Epithelial cell of proximal tubule (primary cell): ENCODE measurements at regions not wholly inside any gene's neighbourhood (a gene's known extent, or its start where the extent isn't known, plus 50 kb on each side); places are given as distances from the start of the nearest gene placed in this dataset.

Source experiments
- DNase-seq: peaks from one replicate; pipeline ENCODE4 v3.0.0-alpha.2; 2011; ENCODE audit warnings: low read depth
- H3K4me3 ChIP-seq: 2 replicates; pipeline ENCODE4 v1.5.1; 2011; ENCODE audit warnings: low read depth, mild to moderate bottlenecking, low read length
- TF ChIP-seq, protein P1 (sequence below): conservative IDR thresholded peaks from 2 replicates; pipeline ENCODE4 v1.5.1; 2012; ENCODE audit warnings: low read depth, mild to moderate bottlenecking, low read length

DNA sequence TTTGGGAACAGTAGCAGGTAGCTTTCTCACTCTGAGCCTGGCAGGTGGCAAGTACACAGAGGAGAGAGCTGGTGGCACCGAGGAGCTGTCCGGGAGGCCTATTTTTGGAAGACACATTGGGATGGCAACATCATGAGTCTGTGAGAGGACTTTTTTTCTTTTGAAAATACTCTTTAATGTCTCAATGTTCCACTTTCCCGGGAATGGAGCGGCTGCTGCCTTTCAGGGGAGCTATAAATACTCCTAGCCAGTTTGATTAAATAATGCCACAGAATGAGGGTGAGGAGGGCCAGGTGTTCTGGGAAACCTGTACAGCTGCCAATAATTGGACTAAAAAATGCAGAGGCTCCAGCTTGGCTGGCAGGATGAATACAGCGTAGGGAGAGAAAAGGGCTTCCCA, 93.3 kb upstream of the COG2 start:
- TF ChIP-seq, protein P1, sequence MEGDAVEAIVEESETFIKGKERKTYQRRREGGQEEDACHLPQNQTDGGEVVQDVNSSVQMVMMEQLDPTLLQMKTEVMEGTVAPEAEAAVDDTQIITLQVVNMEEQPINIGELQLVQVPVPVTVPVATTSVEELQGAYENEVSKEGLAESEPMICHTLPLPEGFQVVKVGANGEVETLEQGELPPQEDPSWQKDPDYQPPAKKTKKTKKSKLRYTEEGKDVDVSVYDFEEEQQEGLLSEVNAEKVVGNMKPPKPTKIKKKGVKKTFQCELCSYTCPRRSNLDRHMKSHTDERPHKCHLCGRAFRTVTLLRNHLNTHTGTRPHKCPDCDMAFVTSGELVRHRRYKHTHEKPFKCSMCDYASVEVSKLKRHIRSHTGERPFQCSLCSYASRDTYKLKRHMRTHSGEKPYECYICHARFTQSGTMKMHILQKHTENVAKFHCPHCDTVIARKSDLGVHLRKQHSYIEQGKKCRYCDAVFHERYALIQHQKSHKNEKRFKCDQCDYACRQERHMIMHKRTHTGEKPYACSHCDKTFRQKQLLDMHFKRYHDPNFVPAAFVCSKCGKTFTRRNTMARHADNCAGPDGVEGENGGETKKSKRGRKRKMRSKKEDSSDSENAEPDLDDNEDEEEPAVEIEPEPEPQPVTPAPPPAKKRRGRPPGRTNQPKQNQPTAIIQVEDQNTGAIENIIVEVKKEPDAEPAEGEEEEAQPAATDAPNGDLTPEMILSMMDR: no peak
- DNase-seq: no peak
- H3K4me3 ChIP-seq: no peak overlapping the region

DNA sequence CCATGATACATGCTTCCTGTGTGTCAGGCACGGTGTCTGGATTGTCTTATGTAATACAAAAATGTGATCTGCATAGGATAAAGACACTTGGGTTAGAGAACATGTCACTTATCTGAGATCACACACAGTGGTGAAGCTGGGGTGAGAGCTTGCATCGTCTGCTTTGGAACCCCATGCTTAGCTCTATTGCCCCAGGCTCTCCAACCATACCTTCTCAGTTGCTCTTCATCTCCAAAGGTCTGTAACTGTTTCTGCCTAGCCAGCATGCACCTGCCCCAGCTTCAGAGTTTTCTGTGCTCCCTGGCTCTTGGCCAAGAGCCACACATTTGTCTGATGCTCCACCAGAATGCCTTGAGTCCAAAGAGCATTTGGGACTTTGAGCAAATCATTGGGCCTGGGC, 93.9 kb upstream of the COG2 start:
- no peak overlapping the region for H3K4me3 ChIP-seq
- TF ChIP-seq, protein P1: no peak
- no peak for DNase-seq

DNA sequence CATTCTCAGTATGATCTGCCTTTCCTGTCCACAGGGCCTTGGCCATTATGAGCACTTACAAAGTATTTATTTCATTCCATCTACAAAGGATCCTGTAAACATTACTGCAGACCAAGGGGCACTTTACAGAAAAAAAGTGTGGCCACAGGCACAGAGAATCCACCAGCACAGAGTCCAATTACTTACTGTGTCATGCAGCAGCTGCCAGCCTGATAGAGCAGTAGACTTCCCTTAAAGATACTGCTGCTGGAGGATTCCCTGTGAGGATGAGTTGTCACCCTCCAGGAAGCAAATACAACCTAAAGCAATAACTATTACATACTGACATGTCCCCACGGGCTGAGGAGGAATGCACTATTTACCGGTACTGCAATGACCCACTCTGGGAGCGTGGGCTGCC, 97.1 kb upstream of the COG2 start:
- TF ChIP-seq, protein P1: no peak
- H3K4me3 ChIP-seq: no peak overlapping the region
- no peak for DNase-seq

DNA sequence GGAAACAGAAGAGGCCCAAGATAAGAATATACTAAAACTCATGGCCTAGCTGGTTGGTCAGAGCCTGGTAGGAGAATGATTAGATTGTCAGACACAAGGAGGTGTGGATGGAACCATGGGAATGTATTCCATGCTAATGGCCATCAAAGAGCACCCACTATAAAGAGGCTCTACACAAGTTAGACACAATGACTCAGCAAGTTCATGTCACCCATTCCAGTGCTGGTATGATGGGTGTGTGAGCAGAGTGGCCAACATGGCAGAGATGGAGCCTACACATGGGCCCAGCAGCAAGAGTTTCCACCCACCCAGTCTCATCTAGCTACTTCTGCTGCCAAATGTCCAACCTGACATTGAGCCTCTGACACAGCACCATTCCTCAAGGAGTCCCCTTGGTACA, 97.5 kb upstream of the COG2 start:
- no peak for DNase-seq
- TF ChIP-seq, protein P1: no peak
- H3K4me3 ChIP-seq: no peak overlapping the region

DNA sequence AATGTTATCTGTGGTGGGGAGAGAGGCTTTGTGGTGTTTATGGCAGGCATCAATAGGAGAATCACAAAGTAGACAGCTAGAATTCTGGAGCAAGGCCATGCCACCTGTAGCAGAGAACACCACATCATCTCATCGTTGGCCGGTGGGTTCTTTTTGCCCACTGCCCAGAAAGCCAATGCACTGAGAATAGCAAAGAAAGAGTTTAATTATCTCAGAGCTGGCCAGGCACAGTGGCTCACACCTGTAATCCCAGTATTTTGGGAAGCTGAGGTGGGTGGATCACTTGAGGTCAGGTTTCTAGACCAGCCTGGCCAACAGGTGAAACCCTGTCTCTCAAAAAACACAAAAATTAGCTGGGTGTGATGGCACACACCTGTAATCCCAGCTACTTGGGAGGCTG, 99.2 kb upstream of the COG2 start:
- TF ChIP-seq, protein P1: no peak
- no peak for DNase-seq
- no peak overlapping the region for H3K4me3 ChIP-seq

DNA sequence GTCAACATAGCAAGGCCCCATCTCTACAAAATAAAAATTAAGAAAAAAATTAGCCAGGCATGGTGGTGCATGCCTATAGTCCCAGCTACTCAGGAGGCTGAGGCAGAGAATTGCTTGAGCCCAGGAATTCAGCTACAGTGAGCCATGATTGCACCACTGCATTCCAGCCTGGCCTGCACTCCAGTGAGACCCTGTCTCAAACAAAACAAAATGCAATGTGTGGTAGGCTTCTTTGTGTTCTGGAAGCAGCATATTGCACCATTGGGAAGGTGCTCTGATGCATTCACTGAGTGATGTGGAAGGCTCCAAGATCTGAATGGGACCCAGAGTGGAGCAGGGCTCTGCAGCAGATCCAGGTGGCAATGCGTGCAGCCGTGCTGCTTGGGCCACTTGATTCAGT, 99.6 kb upstream of the COG2 start:
- TF ChIP-seq, protein P1: no peak
- DNase-seq: no peak
- no peak overlapping the region for H3K4me3 ChIP-seq

DNA sequence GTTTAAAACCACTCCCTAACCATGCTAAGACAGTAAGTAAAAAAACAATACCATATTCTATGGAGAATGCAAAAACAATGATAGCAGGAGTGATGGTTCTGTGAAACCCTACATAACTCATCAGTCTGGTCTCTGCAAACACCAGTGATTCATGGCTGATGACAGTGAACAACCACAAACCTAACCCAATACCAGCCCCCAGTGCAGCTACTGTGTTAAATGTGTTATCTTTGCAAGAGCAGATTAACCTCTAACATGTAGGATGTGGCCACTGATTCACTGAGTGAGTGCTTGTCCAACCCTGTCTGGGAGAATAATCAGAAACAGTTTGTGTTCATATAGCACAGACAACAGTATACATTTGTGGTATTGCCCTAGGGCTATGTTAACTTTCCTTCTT, 100.2 kb upstream of the COG2 start:
- H3K4me3 ChIP-seq: no peak overlapping the region
- TF ChIP-seq, protein P1: no peak
- DNase-seq: peak; percentile 52
